Vagina (tissue), 2 donors: ENCODE measurements at regions not wholly inside any gene's neighbourhood (a gene's known extent, or its start where the extent isn't known, plus 50 kb on each side); places are given as distances from the start of the nearest gene placed in this dataset.

Experiments
- POLR2A ChIP-seq, 2 donors: fragments of 450-650 bp; IDR thresholded peaks; one replicate each; pipeline ENCODE4 v1.6.1; 2017; ENCODE audit warnings: antibody characterized with exemption in 2 of 2, mild to moderate bottlenecking in 2 of 2, moderate library complexity in 2 of 2
- TF ChIP-seq, protein P1 (sequence below), 3 experiments: fragments of 450-650 bp in 2 of 3; fragments of 200-600 bp in 1 of 3; sonication (generic) in 1 of 3; IDR thresholded peaks; one replicate each; pipeline ENCODE4 v1.5.1; 2017 to 2019; ENCODE audit warnings: antibody characterized with exemption in 3 of 3, mild to moderate bottlenecking in 2 of 3, moderate library complexity in 2 of 3

DNA sequence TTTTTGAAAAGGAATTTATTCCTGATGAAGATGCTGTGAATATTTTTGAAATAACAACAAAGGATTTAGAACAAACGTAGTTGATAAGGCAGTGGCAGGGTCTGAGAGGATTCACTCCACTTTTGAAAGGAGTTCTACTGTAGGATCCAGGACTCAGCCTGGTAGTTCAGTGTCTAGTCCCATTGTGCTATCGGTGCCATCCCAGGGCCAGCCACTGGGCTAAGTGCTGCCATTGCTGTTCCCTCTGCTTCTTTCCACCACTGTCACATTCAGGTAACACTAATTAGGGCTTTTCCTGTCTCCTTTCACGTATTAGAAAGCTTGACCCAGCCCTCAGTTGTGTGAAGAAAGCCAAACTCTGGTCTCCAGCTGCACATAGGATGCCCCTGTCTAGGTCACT lies 177.3 kb downstream of the TEX36 start:
- TF ChIP-seq, protein P1, sequence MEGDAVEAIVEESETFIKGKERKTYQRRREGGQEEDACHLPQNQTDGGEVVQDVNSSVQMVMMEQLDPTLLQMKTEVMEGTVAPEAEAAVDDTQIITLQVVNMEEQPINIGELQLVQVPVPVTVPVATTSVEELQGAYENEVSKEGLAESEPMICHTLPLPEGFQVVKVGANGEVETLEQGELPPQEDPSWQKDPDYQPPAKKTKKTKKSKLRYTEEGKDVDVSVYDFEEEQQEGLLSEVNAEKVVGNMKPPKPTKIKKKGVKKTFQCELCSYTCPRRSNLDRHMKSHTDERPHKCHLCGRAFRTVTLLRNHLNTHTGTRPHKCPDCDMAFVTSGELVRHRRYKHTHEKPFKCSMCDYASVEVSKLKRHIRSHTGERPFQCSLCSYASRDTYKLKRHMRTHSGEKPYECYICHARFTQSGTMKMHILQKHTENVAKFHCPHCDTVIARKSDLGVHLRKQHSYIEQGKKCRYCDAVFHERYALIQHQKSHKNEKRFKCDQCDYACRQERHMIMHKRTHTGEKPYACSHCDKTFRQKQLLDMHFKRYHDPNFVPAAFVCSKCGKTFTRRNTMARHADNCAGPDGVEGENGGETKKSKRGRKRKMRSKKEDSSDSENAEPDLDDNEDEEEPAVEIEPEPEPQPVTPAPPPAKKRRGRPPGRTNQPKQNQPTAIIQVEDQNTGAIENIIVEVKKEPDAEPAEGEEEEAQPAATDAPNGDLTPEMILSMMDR (IDR thresholded peaks at IDR 0.05), result no peak
- TF ChIP-seq POLR2A (IDR thresholded peaks at IDR 0.05), result no peak
